BJ (cell line): ENCODE measurements at regions not wholly inside any gene's neighbourhood (a gene's known extent, or its start where the extent isn't known, plus 50 kb on each side); places are given as distances from the start of the nearest gene placed in this dataset.
A peak's percentile ranks its signal among the peaks of the same experiment; 100 is the strongest.

Experiments
- CTCF ChIA-PET: fragments of 350-600 bp; formaldehyde crosslinking; extraction: SDS; loops from one replicate; lab custom pipeline; 2021; ENCODE audit warnings: antibody characterized with exemption, inconsistent platforms; lab: Yijun Ruan, JAX
- POLR2A ChIA-PET: fragments of 300-600 bp; sonication (Branson Sonifier 250); formaldehyde crosslinking; extraction: SDS; loops from one replicate; lab custom pipeline; 2021; ENCODE audit warnings: antibody characterized with exemption; lab: Charles Lee
- DNase-seq: peaks from one replicate; pipeline ENCODE4 v3.0.0-alpha.2; 2011; ENCODE audit warnings: low read depth
- H3K27me3 ChIP-seq: 2 replicates; pipeline ENCODE4 v1.6.0; 2011; ENCODE audit warnings: low read length; ENCODE audit not compliant: control insufficient read depth, insufficient read depth
- H3K36me3 ChIP-seq: 2 replicates; pipeline ENCODE4 v1.5.1; 2011; ENCODE audit warnings: low read length; ENCODE audit not compliant: control insufficient read depth, insufficient read depth
- H3K4me3 ChIP-seq: 2 replicates; pipeline ENCODE4 v1.5.1; 2011; ENCODE audit warnings: low read depth, mild to moderate bottlenecking, control low read depth, low read length
- CTCF ChIP-seq: IDR thresholded peaks from 2 replicates; pipeline ENCODE4 v1.5.1; 2011; ENCODE audit warnings: low read depth, mild to moderate bottlenecking, control low read depth, inconsistent platforms, low read length, moderate library complexity; ENCODE audit not compliant: insufficient read depth

- CTCF ChIA-PET, result interaction anchor here (0.7 kb wide), 1 partner anchor 644 kb away, joined by 3 read pairs; no protein-coding TSS in a partner anchor
- no peaks in the 10 kb centered on the region for H3K27me3 ChIP-seq
- no peak overlapping the region for H3K4me3 ChIP-seq
- DNase-seq, result no peak
- no peak for TF ChIP-seq CTCF
- H3K36me3 ChIP-seq, result no peaks in the 10 kb centered on the region
- POLR2A ChIA-PET, result no interaction called here
Observed at GRCh38 chr1:187046293-187046692, 217.5 kb downstream of the PLA2G4A start.

- ChIA-PET CTCF (interaction anchor here (1.3 kb wide), 1 partner anchor 31 kb away, joined by 3 read pairs; no protein-coding TSS in a partner anchor), POLR2A (no interaction called here)
- no peak overlapping the region for H3K4me3 ChIP-seq
- no peak for DNase-seq
- no peaks in the 10 kb centered on the region for H3K36me3 ChIP-seq
- TF ChIP-seq CTCF, result no peak
- H3K27me3 ChIP-seq, result no peaks in the 10 kb centered on the region
Observed at GRCh38 chr1:187047298-187047697, 218.5 kb downstream of the PLA2G4A start.

- no peaks in the 10 kb centered on the region for H3K36me3 ChIP-seq
- ChIA-PET POLR2A (no interaction called here), CTCF (interaction anchor here (0.6 to 1.3 kb wide), 7 partner anchors 8 to 913 kb away, joined by 3 to 8 read pairs (median 6); no protein-coding TSS in a partner anchor)
- DNase-seq, result no peak
- H3K27me3 ChIP-seq, result no peaks in the 10 kb centered on the region
- peak; percentile 48 for TF ChIP-seq CTCF
- H3K4me3 ChIP-seq, result no peak overlapping the region
Observed at GRCh38 chr1:187051618-187052232, 223.0 kb downstream of the PLA2G4A start.

GRCh38 chr1:187053876-187054275, 225.1 kb downstream of the PLA2G4A start:
- Histone ChIP-seq H3K36me3 (no peaks in the 10 kb centered on the region), H3K4me3 (no peak overlapping the region), H3K27me3 (no peaks in the 10 kb centered on the region)
- CTCF ChIA-PET, result interaction anchor here (1.2 to 1.4 kb wide), 2 partner anchors 9 to 11 kb away, joined by 3 to 5 read pairs; no protein-coding TSS in a partner anchor
- no peak for TF ChIP-seq CTCF
- POLR2A ChIA-PET, result no interaction called here
- DNase-seq, result no peak

GRCh38 chr1:187054862-187055757, 226.4 kb downstream of the PLA2G4A start:
- no peaks in the 10 kb centered on the region for H3K27me3 ChIP-seq
- ChIA-PET POLR2A (no interaction called here), CTCF (interaction anchor here (0.6 kb wide), 1 partner anchor 1825 kb away, joined by 3 read pairs; no protein-coding TSS in a partner anchor)
- DNase-seq, result no peak
- H3K36me3 ChIP-seq, result no peaks in the 10 kb centered on the region
- TF ChIP-seq CTCF, result no peak
- H3K4me3 ChIP-seq, result no peak overlapping the region
